Lower leg skin (tissue), 3 donors: ENCODE measurements at regions not wholly inside any gene's neighbourhood (a gene's known extent, or its start where the extent isn't known, plus 50 kb on each side); places are given as distances from the start of the nearest gene placed in this dataset.

Experiments used
- POLR2A ChIP-seq, 2 donors: fragments of 450-650 bp; IDR thresholded peaks; one replicate each; pipeline ENCODE4 v1.6.1; 2016 to 2017; ENCODE audit warnings: antibody characterized with exemption in 2 of 2, mild to moderate bottlenecking in 1 of 2, moderate library complexity in 1 of 2
- TF ChIP-seq, protein P1 (sequence below), 3 donors: fragments of 450-650 bp; IDR thresholded peaks; one replicate each; pipeline ENCODE4 v1.5.1; 2016; ENCODE audit warnings: antibody characterized with exemption in 3 of 3, mild to moderate bottlenecking in 3 of 3, moderate library complexity in 2 of 3

DNA sequence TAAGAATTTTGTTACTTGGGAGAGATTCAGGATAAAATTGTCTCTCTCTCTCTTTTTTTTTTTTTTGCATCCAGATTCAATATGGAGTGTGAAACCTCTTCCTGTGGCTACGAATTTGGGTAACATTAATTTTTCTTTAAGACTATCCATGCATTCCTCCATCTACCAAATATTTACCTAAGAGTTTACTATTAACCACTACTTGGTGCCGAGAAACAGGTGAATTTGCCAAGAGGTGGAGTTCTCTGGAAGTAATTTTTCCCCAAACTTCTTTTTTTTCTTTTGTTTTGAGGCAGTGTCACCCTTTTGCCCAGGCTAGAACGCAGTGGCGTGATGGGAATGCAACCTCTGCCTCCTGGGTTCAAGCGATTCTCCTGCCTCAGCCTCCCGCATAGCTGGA, 206.3 kb upstream of the VLDLR start:
- no peak for TF ChIP-seq POLR2A (IDR thresholded peaks at IDR 0.05)
- TF ChIP-seq, protein P1, sequence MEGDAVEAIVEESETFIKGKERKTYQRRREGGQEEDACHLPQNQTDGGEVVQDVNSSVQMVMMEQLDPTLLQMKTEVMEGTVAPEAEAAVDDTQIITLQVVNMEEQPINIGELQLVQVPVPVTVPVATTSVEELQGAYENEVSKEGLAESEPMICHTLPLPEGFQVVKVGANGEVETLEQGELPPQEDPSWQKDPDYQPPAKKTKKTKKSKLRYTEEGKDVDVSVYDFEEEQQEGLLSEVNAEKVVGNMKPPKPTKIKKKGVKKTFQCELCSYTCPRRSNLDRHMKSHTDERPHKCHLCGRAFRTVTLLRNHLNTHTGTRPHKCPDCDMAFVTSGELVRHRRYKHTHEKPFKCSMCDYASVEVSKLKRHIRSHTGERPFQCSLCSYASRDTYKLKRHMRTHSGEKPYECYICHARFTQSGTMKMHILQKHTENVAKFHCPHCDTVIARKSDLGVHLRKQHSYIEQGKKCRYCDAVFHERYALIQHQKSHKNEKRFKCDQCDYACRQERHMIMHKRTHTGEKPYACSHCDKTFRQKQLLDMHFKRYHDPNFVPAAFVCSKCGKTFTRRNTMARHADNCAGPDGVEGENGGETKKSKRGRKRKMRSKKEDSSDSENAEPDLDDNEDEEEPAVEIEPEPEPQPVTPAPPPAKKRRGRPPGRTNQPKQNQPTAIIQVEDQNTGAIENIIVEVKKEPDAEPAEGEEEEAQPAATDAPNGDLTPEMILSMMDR (IDR thresholded peaks at IDR 0.05): no peak
